Anterior cingulate cortex (tissue), 58 donors: ENCODE measurements at regions not wholly inside any gene's neighbourhood (a gene's known extent, or its start where the extent isn't known, plus 50 kb on each side); places are given as distances from the start of the nearest gene placed in this dataset.

Source experiments
- DNase-seq, 58 donors: peaks; one replicate each; lab custom pipeline; 2025; lab: John Stamatoyannopoulos, UW

DNA sequence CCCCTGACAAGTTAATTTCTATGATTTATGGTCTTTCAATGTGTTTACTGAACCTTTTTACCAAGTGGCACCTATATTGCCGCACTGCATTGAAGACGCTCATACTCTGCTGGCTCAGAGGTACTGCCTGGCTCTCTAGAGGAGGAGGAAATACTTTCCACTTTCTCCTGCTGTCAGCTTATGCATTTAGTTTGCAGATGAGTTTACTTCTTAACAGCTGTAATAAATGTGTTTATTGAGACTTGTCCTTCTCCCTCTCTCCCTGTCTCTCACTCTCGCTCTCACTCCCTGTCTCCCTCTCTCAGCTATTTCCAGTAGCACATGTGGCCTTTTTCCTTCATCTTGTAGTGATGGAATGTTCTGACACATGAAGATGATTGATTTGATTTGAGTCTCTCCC lies 60.3 kb upstream of the SPATA13 start:
- no peak for DNase-seq

DNA sequence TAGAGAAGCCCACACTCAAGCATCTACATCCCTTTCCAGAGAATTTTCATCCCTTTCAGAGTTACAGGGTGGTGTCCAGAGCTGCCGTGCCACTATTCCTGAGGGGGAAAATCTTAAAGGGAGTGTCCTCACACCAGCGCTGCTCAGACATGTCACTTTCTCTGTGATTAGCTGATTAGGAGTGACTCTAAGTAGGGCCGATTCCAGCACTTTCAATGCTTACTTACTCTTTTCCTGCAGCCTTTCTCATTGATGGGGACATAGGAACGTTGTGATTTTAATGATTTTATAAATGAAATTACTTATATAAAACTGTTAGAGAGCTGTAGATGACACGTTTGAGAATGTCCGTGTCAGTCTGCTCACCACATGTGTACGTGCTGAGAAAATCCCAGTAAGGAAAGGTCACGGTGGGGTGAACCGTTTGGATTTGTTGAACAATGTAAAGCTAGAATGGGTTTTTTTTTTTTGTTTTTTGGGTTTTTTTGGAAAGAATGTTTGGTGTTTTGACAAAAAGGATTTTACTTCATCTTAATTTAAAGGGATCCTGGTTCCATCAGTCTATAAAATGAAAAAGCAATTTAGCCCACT lies 56.6 kb upstream of the SPATA13 start:
- no peak for DNase-seq

DNA sequence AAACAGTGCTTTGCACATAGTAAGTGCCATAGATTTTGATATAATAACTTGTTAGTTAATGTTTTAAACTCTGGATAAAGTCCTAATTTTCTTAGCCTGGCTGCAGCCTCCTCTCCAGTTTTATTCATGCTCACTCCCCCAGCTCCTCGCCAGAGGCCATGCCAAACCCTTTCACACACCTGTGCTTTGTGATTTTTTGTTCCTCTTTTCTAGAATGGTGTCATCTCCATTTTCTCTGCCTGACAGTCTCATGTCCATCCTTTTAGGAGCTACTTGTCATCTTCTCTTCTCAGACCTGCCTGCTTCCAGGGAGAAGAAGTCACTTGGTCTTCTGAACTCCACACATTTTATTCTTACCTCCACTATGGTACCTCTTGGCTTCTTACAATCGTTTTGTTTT lies 55.8 kb upstream of the SPATA13 start:
- DNase-seq, result no peak

DNA sequence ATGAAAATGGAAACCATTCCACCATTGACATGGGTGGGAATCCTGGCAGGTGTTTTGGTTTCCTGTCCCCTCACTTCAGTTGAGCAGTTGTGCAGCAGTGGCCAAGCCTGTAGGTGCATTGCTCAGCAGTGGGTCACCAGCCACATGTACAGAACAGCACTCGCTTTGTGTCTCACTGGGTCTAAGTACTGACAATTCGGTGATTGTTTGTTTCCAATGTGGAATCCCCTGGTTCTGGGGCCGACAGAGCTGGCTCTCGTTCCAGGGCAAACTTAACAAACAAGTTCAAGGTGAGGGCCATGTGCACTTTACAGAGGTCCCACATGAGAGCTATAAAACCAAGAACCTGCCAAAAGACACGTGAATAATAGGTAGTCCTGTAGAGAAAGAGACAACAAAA lies 54.1 kb upstream of the SPATA13 start:
- peak in 28 of 58 donors; percentile 8 to 79 (median 52) for DNase-seq

DNA sequence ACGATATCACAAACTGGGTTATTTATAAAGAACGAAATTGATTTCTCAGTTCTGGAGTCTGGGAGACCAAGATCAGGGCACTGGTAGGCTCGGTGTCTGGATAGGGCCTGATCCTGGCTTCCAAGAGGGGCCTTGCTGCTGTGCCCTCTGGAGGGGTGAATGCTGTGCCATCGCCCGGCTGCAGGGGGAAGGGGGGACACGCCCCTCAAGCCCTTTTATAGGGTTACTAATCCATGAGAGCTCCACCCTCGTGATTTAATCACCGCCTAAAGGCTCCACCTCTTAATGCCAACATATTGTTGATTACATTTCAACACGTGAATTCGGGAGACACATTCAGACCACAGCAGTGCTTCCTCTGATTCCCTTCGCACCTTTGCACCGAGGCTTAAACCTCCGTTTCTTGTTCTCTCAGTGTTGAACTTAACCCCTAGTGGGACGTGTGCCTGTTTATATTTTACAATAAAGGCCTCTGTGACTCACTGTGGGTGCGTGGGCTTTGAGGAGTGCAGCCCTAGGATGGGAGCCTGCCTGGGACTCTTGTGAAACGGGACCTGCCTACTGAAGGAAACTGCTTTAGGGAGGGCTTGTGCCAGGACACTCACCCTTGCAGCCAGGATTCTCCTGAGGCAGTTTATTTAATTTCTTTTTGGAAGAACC lies 52.4 kb upstream of the SPATA13 start:
- no peak for DNase-seq

DNA sequence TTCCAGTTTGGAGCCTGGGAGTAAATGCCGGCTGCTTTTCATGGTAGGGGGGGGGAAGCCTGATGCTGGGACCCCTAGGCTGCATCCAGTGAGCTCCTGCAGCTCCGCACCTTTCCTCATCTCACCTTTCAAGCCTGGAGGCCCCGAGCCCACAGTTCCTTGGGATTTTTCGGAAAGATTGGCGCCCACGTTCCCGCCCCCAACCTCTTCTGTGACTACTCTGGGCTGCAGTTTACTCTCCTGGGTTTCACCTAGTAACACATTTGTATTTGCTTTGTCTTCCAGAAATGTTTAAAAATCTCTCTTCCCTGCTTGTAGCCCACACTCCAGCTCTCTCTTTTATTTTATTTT lies 51.9 kb upstream of the SPATA13 start:
- DNase-seq, result no peak

DNA sequence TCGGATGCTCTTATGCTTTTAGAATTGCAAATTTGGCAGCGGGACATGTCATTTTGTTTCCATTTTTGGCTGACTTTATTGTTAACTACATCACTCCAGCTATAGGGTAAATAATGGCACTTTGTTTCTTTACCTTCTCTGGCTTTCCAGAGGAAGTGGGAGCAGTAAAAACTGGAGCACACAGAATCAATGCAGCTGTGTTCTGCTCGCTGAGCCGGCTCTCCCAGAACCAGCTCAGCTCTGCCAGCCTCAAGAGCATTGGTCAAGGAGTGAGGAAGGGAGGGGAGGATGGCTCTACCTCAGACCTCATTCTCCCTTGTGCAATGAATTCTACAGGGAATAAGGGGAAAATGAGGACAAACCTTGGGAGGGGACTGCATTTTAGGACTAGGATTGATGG lies 50.5 kb upstream of the SPATA13 start:
- peak in 10 of 58 donors; percentile 9 to 27 (median 14) for DNase-seq
